K562 (cell line): ENCODE measurements at regions not wholly inside any gene's neighbourhood (a gene's known extent, or its start where the extent isn't known, plus 50 kb on each side); places are given as distances from the start of the nearest gene placed in this dataset.

ENCODE experiments used
- ATAC-seq: fragments of 200-7000 bp; cut with Tn5 transposase; 3 replicates; pipeline ENCODE4 v1.9.1; 2020; ENCODE audit warnings: moderate library complexity
- BruUV-seq: library from RNA; stranded (reverse); fragments of 400-500 nt; replicated peaks from 2 replicates; lab custom pipeline; 2021; lab: Mats Ljungman, UMichigan
- CTCF ChIA-PET: fragments of 300-600 bp; formaldehyde crosslinking; extraction: SDS; loops from one replicate; lab custom pipeline; 2021; ENCODE audit warnings: low intra/inter-chr PET ratio; lab: Yijun Ruan, JAX
- POLR2A ChIA-PET: fragments of 300-600, 350-650 bp; sonication (Branson Sonifier 250); formaldehyde crosslinking; extraction: SDS; loops from one replicate; lab custom pipeline; 2021; ENCODE audit warnings: antibody characterized with exemption, inconsistent platforms; lab: Yijun Ruan, JAX
- DNase-seq, 4 experiments: peaks; one replicate each; pipeline versions ENCODE4 v3.0.0 to v3.0.0-alpha.2; 2011 to 2018; ENCODE audit warnings: low spot score in 3 of 4, mixed read lengths in 3 of 4; ENCODE audit errors: extremely low read depth in 1 of 4
- FAIRE-seq: peaks from 2 replicates; lab custom pipeline; 2011; peaks lifted over from hg19 to GRCh38; lab: Jason Lieb, UNC
- H2AFZ ChIP-seq: 2 replicates; pipeline ENCODE4 v1.6.0; 2011; ENCODE audit warnings: low read depth, low read length, control low read depth, inconsistent platforms
- H3K27ac ChIP-seq: fragments of 200-600 bp; 3 replicates; pipeline ENCODE4 v1.8.0; 2011; ENCODE audit warnings: low read depth, mild to moderate bottlenecking, control low read depth, inconsistent platforms, low read length, moderate library complexity, mixed read lengths; ENCODE audit errors: extremely low read depth
- H3K27me3 ChIP-seq, 2 experiments: fragments of 300-600 bp in 1 of 2; 2 replicates in 1 of 2; 3 replicates in 1 of 2; pipeline versions ENCODE4 v1.6.0 to v1.8.0; 2011; ENCODE audit warnings: inconsistent platforms in 2 of 2, low read length in 2 of 2, mild to moderate bottlenecking in 1 of 2, mixed read lengths in 1 of 2, moderate library complexity in 1 of 2; ENCODE audit not compliant: control insufficient read depth in 2 of 2, insufficient read depth in 2 of 2
- H3K36me3 ChIP-seq: fragments of 300-600 bp; 3 replicates; pipeline ENCODE4 v1.8.0; 2011; ENCODE audit warnings: mild to moderate bottlenecking, low read length, inconsistent platforms; ENCODE audit not compliant: control insufficient read depth, insufficient read depth
- H3K4me1 ChIP-seq, 2 experiments: fragments of 200-600 bp in 1 of 2; replicated peaks in 1 of 2; 2 replicates in 1 of 2; 3 replicates in 1 of 2; pipeline versions ENCODE4 v1.5.1 to v1.8.0; 2011; ENCODE audit warnings: inconsistent platforms in 2 of 2, low read length in 2 of 2, mild to moderate bottlenecking in 1 of 2, mixed read lengths in 1 of 2, moderate library complexity in 1 of 2; ENCODE audit not compliant: control insufficient read depth in 2 of 2, insufficient read depth in 2 of 2
- H3K4me2 ChIP-seq: 2 replicates; pipeline ENCODE4 v1.6.1; 2011; ENCODE audit warnings: low read length, control low read depth, inconsistent platforms, mixed read lengths; ENCODE audit not compliant: insufficient read depth
- H3K4me3 ChIP-seq: fragments of 200-600 bp; sonication (generic), shearing (Covaris generic); 2 replicates; pipeline ENCODE4 v1.5.1; 2016; ENCODE audit warnings: control low read depth, inconsistent platforms
- H3K79me2 ChIP-seq: fragments of 200-600 bp; 3 replicates; pipeline ENCODE4 v1.8.0; 2011; ENCODE audit warnings: low read length, inconsistent platforms; ENCODE audit not compliant: control insufficient read depth, insufficient read depth
- H3K9ac ChIP-seq, 2 experiments: 2 replicates each; pipeline versions ENCODE4 v1.6.0 to v1.6.1; 2011; ENCODE audit warnings: low read depth in 2 of 2, low read length in 2 of 2, control low read depth in 1 of 2, inconsistent platforms in 1 of 2, mild to moderate bottlenecking in 1 of 2, mixed read lengths in 1 of 2; ENCODE audit not compliant: insufficient read depth in 1 of 2
- H3K9me1 ChIP-seq: one replicate; pipeline ENCODE4 v1.6.0; 2011; ENCODE audit warnings: inconsistent platforms, mild to moderate bottlenecking, low read length, moderate library complexity; ENCODE audit not compliant: control insufficient read depth, insufficient read depth
- H3K9me3 ChIP-seq: replicated peaks from 2 replicates; pipeline ENCODE4 v1.5.1; 2011; ENCODE audit warnings: low read depth, low read length, inconsistent platforms; ENCODE audit not compliant: control insufficient read depth, insufficient read depth
- H4K20me1 ChIP-seq: replicated peaks from 2 replicates; pipeline ENCODE4 v1.6.1; 2011; ENCODE audit warnings: low read length, inconsistent platforms, mixed read lengths; ENCODE audit not compliant: control insufficient read depth, insufficient read depth
- DMBX1 ChIP-seq: fragments of 250-450 bp; sonication (Bioruptor Pico); IDR thresholded peaks from 2 replicates; pipeline ENCODE4 v1.8.0; 2022; ENCODE audit warnings: inconsistent platforms, mild to moderate bottlenecking, moderate library complexity, borderline replicate concordance
- E4F1 ChIP-seq: fragments of 250-450 bp; sonication (Bioruptor Pico); IDR thresholded peaks from 2 replicates; pipeline ENCODE4 v1.5.0; 2021; ENCODE audit warnings: mild to moderate bottlenecking, borderline replicate concordance
- PCBP1 ChIP-seq: fragments of 200-400 bp; formaldehyde crosslinking; IDR thresholded peaks from 2 replicates; pipeline ENCODE4 v1.6.1; 2018; ENCODE audit warnings: mild to moderate bottlenecking, low read depth, low read length; ENCODE audit not compliant: poor library complexity, severe bottlenecking
- POLR2AphosphoS2 ChIP-seq: IDR thresholded peaks from 2 replicates; pipeline ENCODE4 v1.6.1; 2012; ENCODE audit warnings: low read length, improper control_type of control experiment
- RBBP5 ChIP-seq: fragments of 200-600 bp; sonication (generic); IDR thresholded peaks from 2 replicates; pipeline ENCODE4 v1.6.1; 2012; ENCODE audit warnings: borderline replicate concordance, mild to moderate bottlenecking, low read length, control low read depth, inconsistent platforms; ENCODE audit not compliant: insufficient read depth, poor library complexity, severe bottlenecking
- SREBF2 ChIP-seq: sonication (generic); formaldehyde crosslinking; IDR thresholded peaks from 2 replicates; pipeline ENCODE4 v1.4.0; 2020; ENCODE audit warnings: mild to moderate bottlenecking, missing genetic modification reagents
- THRB ChIP-seq: fragments of 450-650 bp; formaldehyde crosslinking; conservative IDR thresholded peaks from 2 replicates; pipeline ENCODE4 v1.4.0; 2022; ENCODE audit warnings: mild to moderate bottlenecking, missing genetic modification characterization
- ZBTB7A ChIP-seq: IDR thresholded peaks from 2 replicates; pipeline ENCODE4 v1.6.1; 2011; ENCODE audit warnings: low read depth, mild to moderate bottlenecking, low read length, moderate library complexity, borderline replicate concordance; ENCODE audit not compliant: control insufficient read depth
- ZKSCAN8 ChIP-seq: fragments of 200-800 bp; sonication (Bioruptor generic); IDR thresholded peaks from 2 replicates; pipeline ENCODE4 v1.6.1; 2016; ENCODE audit warnings: missing genetic modification characterization, missing compliant biosample characterization
- ZNF263 ChIP-seq: sonication (generic); formaldehyde crosslinking; IDR thresholded peaks from 2 replicates; pipeline ENCODE4 v1.8.0; 2022; ENCODE audit warnings: mild to moderate bottlenecking, missing genetic modification reagents, borderline replicate concordance
- ZNF398 ChIP-seq: fragments of 250-450 bp; sonication (Bioruptor Pico); IDR thresholded peaks from 2 replicates; pipeline ENCODE4 v1.8.0; 2021; ENCODE audit warnings: moderate library complexity, mild to moderate bottlenecking, inconsistent platforms
- ZNF778 ChIP-seq: fragments of 450-650 bp; formaldehyde crosslinking; IDR thresholded peaks from 2 replicates; pipeline ENCODE4 v1.4.0; 2020; ENCODE audit warnings: mild to moderate bottlenecking, moderate library complexity
- WGBS: fragments of 100-300 bp; shearing (Covaris generic); methylation state at CpG from one replicate; pipeline ENCODE4 v1.1.6; 2016; ENCODE audit warnings: low coverage, mixed read lengths; ENCODE audit not compliant: insufficient coverage; ENCODE audit errors: missing lambda C conversion rate; 5-methylcytosine and 5-hydroxymethylcytosine counted together
- in situ Hi-C: fragments of 300-500 bp; cut with MboI; formaldehyde crosslinking; loops from 4 replicates; pipeline ENCODE4 v1.15.0; 2018; ENCODE audit warnings: inconsistent platforms, mixed read lengths
- intact Hi-C: fragments of 100-400 bp; cut with micrococcal nuclease; formaldehyde crosslinking; loops from 2 replicates; pipeline ENCODE4 v1.14.2; 2022
- TF ChIP-seq, protein P1 (sequence below): fragments of 250-450 bp; sonication (Bioruptor Pico); IDR thresholded peaks from 2 replicates; pipeline ENCODE4 v1.4.0; 2020; ENCODE audit warnings: mild to moderate bottlenecking, moderate library complexity

GRCh38 chr18:73286584-73286983 lies 418.8 kb upstream of the NETO1 start:
- ATAC-seq (no peak), FAIRE-seq (no peak)
- no peak overlapping the region for H3K27ac ChIP-seq
- TF ChIP-seq RBBP5 (no peak), THRB (CRISPR knock-in tag) (no peak), ZNF778 (CRISPR knock-in tag) (no peak), ZKSCAN8 (no peak), DMBX1 (CRISPR knock-in tag) (no peak), ZBTB7A (no peak), PCBP1 (no peak), ZNF263 (no peak), SREBF2 (CRISPR knock-in tag) (no peak), ZNF398 (no peak), POLR2AphosphoS2 (no peak), E4F1 (CRISPR knock-in tag) (no peak)
- TF ChIP-seq, protein P1, sequence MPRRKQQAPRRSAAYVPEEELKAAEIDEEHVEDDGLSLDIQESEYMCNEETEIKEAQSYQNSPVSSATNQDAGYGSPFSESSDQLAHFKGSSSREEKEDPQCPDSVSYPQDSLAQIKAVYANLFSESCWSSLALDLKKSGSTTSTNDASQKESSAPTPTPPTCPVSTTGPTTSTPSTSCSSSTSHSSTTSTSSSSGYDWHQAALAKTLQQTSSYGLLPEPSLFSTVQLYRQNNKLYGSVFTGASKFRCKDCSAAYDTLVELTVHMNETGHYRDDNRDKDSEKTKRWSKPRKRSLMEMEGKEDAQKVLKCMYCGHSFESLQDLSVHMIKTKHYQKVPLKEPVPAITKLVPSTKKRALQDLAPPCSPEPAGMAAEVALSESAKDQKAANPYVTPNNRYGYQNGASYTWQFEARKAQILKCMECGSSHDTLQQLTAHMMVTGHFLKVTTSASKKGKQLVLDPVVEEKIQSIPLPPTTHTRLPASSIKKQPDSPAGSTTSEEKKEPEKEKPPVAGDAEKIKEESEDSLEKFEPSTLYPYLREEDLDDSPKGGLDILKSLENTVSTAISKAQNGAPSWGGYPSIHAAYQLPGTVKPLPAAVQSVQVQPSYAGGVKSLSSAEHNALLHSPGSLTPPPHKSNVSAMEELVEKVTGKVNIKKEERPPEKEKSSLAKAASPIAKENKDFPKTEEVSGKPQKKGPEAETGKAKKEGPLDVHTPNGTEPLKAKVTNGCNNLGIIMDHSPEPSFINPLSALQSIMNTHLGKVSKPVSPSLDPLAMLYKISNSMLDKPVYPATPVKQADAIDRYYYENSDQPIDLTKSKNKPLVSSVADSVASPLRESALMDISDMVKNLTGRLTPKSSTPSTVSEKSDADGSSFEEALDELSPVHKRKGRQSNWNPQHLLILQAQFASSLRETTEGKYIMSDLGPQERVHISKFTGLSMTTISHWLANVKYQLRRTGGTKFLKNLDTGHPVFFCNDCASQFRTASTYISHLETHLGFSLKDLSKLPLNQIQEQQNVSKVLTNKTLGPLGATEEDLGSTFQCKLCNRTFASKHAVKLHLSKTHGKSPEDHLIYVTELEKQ (CRISPR knock-in tag): no peak

More at GRCh38 chr18:73286584-73286983, 418.8 kb upstream of the NETO1 start:
- H4K20me1 ChIP-seq: no peaks in the 10 kb centered on the region
- H3K9me3 ChIP-seq: no peaks in the 10 kb centered on the region
- DNase-seq: no peak
- no peaks in the 10 kb centered on the region for H3K4me1 ChIP-seq
- H3K4me2 ChIP-seq: no peak overlapping the region
- no peaks in the 10 kb centered on the region for H3K9me1 ChIP-seq
- H3K9ac ChIP-seq: no peak overlapping the region
- no peaks in the 10 kb centered on the region for H3K79me2 ChIP-seq
- no peaks in the 10 kb centered on the region for H3K36me3 ChIP-seq
- in situ Hi-C loops (no loop called here), intact Hi-C loops (no loop called here)
- no peaks in the 10 kb centered on the region for H3K27me3 ChIP-seq
- ChIA-PET POLR2A (no interaction called here), CTCF (no interaction called here)
- WGBS: 0% methylated on average over 5 of the region's 5 CpGs
- H2AFZ ChIP-seq: no peak overlapping the region
- no TSS peak for BruUV-seq
- no peak overlapping the region for H3K4me3 ChIP-seq
